Panc1 (cell line): ENCODE measurements at regions not wholly inside any gene's neighbourhood (a gene's known extent, or its start where the extent isn't known, plus 50 kb on each side); places are given as distances from the start of the nearest gene placed in this dataset.

Experiments
- ATAC-seq: fragments of 200-7000 bp; cut with Tn5 transposase; 2 replicates; pipeline ENCODE4 v1.9.1; 2020; ENCODE audit warnings: mild to moderate bottlenecking, moderate library complexity
- BruUV-seq: library from RNA; stranded (reverse); fragments of 400-500 nt; replicated peaks from 2 replicates; lab custom pipeline; 2021; lab: Mats Ljungman, UMichigan
- CTCF ChIA-PET: fragments of 300-600 bp; sonication (Branson Sonifier 250); formaldehyde crosslinking; loops from one replicate; lab custom pipeline; 2022; ENCODE audit warnings: antibody characterized with exemption; lab: Charles Lee
- POLR2A ChIA-PET: fragments of 300-600 bp; sonication (Branson Sonifier 250); formaldehyde crosslinking; loops from one replicate; lab custom pipeline; 2022; ENCODE audit warnings: antibody characterized with exemption; lab: Charles Lee
- DNase-seq: peaks from one replicate; pipeline ENCODE4 v3.0.0-alpha.2; 2010; ENCODE audit warnings: low read depth, low spot score
- H3K27ac ChIP-seq: 2 replicates; pipeline ENCODE4 v1.5.1; 2011; ENCODE audit warnings: mild to moderate bottlenecking, low read length, inconsistent platforms
- H3K27me3 ChIP-seq: fragments of 200-500 bp; sonication (Bioruptor generic); 2 replicates; pipeline ENCODE4 v1.6.0; 2014; ENCODE audit warnings: low read length, inconsistent platforms; ENCODE audit not compliant: control insufficient read depth, insufficient read depth
- H3K36me3 ChIP-seq: fragments of 200-500 bp; sonication (Bioruptor generic); 2 replicates; pipeline ENCODE4 v1.5.1; 2014; ENCODE audit warnings: inconsistent platforms, mild to moderate bottlenecking, low read length, moderate library complexity; ENCODE audit not compliant: control insufficient read depth, insufficient read depth
- H3K4me1 ChIP-seq: 2 replicates; pipeline ENCODE4 v1.5.1; 2011; ENCODE audit warnings: inconsistent platforms, mild to moderate bottlenecking, low read length, moderate library complexity; ENCODE audit not compliant: control insufficient read depth, insufficient read depth
- H3K4me3 ChIP-seq, 2 experiments: 2 replicates each; pipeline ENCODE4 v1.5.1; 2011 to 2012; ENCODE audit warnings: low read depth in 2 of 2, low read length in 2 of 2, mild to moderate bottlenecking in 2 of 2, inconsistent platforms in 1 of 2, moderate library complexity in 1 of 2
- H3K9me3 ChIP-seq: fragments of 200-500 bp; sonication (Bioruptor generic); 2 replicates; pipeline ENCODE4 v1.5.1; 2014; ENCODE audit warnings: low read depth, mild to moderate bottlenecking, inconsistent platforms, low read length, moderate library complexity; ENCODE audit not compliant: control insufficient read depth, insufficient read depth
- CTCF ChIP-seq: fragments of 450-650 bp; IDR thresholded peaks from 2 replicates; pipeline ENCODE4 v1.5.1; 2017; ENCODE audit warnings: mild to moderate bottlenecking
- POLR2AphosphoS5 ChIP-seq: IDR thresholded peaks from 2 replicates; pipeline ENCODE4 v1.6.1; 2012; ENCODE audit warnings: mild to moderate bottlenecking, low read depth, low read length, moderate library complexity
- REST ChIP-seq, 2 experiments: IDR thresholded peaks; 2 replicates each; pipeline ENCODE4 v1.6.1; 2011 to 2012; ENCODE audit warnings: low read depth in 2 of 2, control low read depth in 1 of 2, low read length in 1 of 2, mild to moderate bottlenecking in 1 of 2, moderate library complexity in 1 of 2; ENCODE audit not compliant: insufficient read depth in 1 of 2
- SIN3A ChIP-seq: IDR thresholded peaks from 2 replicates; pipeline ENCODE4 v1.6.1; 2012; ENCODE audit warnings: low read depth, mild to moderate bottlenecking, low read length, moderate library complexity, borderline replicate concordance; ENCODE audit not compliant: insufficient read depth
- TCF7L2 ChIP-seq: IDR thresholded peaks from 2 replicates; pipeline ENCODE4 v1.6.1; 2011; ENCODE audit warnings: mild to moderate bottlenecking, low read depth, low read length, inconsistent platforms
- in situ Hi-C: cut with HindIII; loops from 2 replicates; pipeline ENCODE4 v1.10.0; 2016; ENCODE audit warnings: low sequenced_read_pairs, low pct_unique_long_range_greater_than_20kb
- intact Hi-C: fragments of 100-400 bp; cut with micrococcal nuclease; formaldehyde crosslinking; loops from one replicate; pipeline ENCODE4 v1.10.0; 2022; ENCODE audit not compliant: unreplicated experiment

GRCh38 chr13:27857282-27857681, 62.5 kb upstream of the PDX1 start:
- Histone ChIP-seq H3K4me3 (no peak overlapping the region), H3K27me3 (no peaks in the 10 kb centered on the region; the same call in 1 of the 2 replicates), H3K9me3 (no peaks in the 10 kb centered on the region), H3K27ac (no peak overlapping the region), H3K4me1 (no peaks in the 10 kb centered on the region), H3K36me3 (no peaks in the 10 kb centered on the region)
- TF ChIP-seq TCF7L2 (no peak), REST (IDR thresholded peaks at IDR 0.05; ENCODE audit: insufficient read depth in 1 of 2, low read depth in 2 of 2, low read length in 1 of 2) (no peak), CTCF (no peak), POLR2AphosphoS5 (no peak), SIN3A (no peak)
- DNase-seq: no peak
- ATAC-seq: no peak
- in situ Hi-C loops: no loop called here
- intact Hi-C loops: no loop called here
- ChIA-PET POLR2A (no interaction called here), CTCF (no interaction called here)
- no TSS peak for BruUV-seq

- CTCF ChIA-PET: no interaction called here
- Histone ChIP-seq H3K27ac (no peak overlapping the region), H3K9me3 (no peaks in the 10 kb centered on the region), H3K27me3 (no peaks in the 10 kb centered on the region; the same call in 1 of the 2 replicates), H3K4me3 (no peak overlapping the region), H3K4me1 (no peaks in the 10 kb centered on the region), H3K36me3 (no peaks in the 10 kb centered on the region)
- intact Hi-C loops: no loop called here
- TF ChIP-seq SIN3A (no peak), CTCF (no peak), POLR2AphosphoS5 (no peak), REST (IDR thresholded peaks at IDR 0.05; ENCODE audit: insufficient read depth in 1 of 2, low read depth in 2 of 2, low read length in 1 of 2) (no peak), TCF7L2 (no peak)
- no TSS peak for BruUV-seq
- POLR2A ChIA-PET: no interaction called here
- ATAC-seq (no peak), DNase-seq (no peak)
- in situ Hi-C loops: no loop called here
Measured at GRCh38 chr13:27858046-27858445, 61.8 kb upstream of the PDX1 start.
